Fibroblast of skin of right quadriceps (primary cell): ENCODE measurements at regions not wholly inside any gene's neighbourhood (a gene's known extent, or its start where the extent isn't known, plus 50 kb on each side); places are given as distances from the start of the nearest gene placed in this dataset.
A peak's percentile ranks its signal among the peaks of the same experiment; 100 is the strongest.

ENCODE experiments used
- DNase-seq: peaks from one replicate; pipeline ENCODE4 v3.0.0-alpha.2; 2013

- no peak for DNase-seq
Measured at GRCh38 chr2:116366212-116366611, 1448.3 kb upstream of the DDX18 start.

DNA sequence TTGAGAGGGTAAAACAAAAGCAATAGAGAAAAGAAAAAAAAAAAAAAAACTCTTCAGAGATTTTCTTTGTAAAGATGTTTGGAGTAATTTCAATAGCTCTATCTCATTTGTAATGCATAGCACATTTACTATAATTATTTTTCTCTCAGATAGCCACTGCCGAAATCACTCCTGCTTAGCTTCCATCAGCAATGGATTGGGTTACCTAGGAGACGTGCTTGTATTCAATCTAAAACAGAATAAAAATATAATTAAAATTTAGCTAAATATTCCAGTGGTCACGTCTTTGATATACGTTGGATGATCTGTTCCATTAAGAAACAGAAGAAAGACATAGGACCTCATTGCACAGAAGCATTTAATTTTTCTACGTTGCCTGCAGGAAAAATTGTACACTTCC, 1435.7 kb upstream of the DDX18 start:
- no peak for DNase-seq

- no peak for DNase-seq
Measured at GRCh38 chr2:116411211-116411610, 1403.3 kb upstream of the DDX18 start.

GRCh38 chr2:116413659-116414058, 1400.8 kb upstream of the DDX18 start:
- DNase-seq: no peak

- peak; percentile 11 for DNase-seq
Measured at GRCh38 chr2:116416731-116417377, 1397.6 kb upstream of the DDX18 start.

- DNase-seq: no peak
Measured at GRCh38 chr2:116435648-116436047, 1378.8 kb upstream of the DDX18 start.

DNA sequence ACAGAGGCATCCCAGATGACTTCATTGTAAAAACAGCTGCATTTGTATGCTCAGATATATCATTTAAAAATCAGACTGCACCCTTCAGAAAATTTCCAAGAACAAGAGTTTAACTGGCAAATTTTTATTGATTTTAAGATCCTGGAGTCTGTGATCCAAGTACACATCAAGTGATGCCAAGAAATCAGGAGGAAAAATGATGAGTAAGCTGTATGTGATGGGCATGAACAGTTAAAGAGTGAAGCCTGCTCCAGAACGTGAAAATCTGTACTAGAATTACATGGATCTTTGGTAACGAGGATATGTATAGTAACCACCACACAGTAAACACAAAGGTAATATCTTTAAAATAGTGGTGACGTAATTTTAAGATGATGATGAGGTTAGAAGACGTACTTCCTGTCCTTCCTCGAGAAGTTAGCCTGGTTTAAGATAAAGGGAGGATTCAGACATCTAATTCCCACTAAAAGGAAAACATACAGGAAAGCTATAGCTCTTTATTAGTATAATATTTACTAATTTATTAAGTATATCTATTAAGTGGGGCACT, 1374.3 kb upstream of the DDX18 start:
- no peak for DNase-seq

GRCh38 chr2:116442418-116442817, 1372.1 kb upstream of the DDX18 start:
- no peak for DNase-seq

- no peak for DNase-seq
Measured at GRCh38 chr2:116444256-116444872, 1370.1 kb upstream of the DDX18 start.

DNA sequence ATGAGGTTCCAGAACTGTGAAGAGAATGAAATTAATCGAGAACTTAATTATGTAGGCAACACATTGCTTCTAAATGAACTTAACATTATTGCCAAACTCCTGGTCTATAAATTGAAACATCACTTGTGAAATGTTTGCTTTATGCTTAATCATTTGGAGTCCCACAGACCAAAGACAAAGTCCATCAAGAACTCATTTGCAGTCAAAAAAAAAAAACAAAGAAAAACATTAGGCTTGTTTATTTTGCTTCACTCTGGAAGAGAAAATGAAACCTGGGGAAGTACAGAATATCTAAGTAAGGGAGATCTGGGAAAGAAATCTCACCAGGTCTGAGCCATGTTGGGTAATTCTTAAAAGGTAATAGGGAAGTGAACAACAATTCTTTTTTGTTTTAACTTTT, 1363.5 kb upstream of the DDX18 start:
- DNase-seq: no peak

GRCh38 chr2:116452651-116453050, 1361.8 kb upstream of the DDX18 start:
- DNase-seq: peak; percentile 23

DNA sequence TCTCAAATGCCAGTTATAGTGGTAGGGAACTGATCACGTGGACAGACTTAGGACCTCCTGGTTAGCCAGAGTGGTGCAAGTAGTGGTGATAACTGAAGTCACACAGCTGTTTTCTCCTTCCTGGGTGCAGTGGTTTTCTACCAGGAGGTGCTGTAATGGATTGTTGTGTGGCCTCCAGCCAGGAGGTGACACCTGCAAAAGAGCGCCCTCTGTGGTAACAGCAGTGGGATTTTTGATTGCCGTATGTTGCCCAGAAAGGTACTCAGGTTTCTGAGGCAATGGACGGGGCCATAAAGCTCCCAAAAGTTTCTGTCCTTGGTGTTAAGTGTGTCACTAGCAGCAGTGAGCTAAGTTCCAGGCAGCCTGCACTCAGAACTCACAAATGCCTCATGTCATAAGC, 1358.1 kb upstream of the DDX18 start:
- no peak for DNase-seq

DNA sequence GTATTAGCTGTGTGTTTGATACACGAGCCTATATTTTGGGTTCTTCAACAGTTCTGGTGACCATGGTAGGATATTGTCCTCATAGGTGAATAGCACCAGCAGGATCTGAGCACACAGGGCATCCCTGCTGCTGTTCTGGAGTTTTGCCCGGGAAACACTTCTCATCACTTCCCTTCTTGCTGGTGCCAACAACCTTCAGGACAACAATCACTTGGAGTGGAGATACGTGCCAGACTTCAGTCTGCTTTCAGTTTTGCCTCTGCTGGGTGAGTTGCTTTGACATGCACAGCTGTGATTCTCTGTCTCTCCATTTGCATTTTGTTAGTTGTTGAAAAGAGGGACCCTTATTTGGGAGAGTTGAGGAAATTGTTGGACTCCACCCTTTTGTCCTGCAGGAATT, 1347.2 kb upstream of the DDX18 start:
- no peak for DNase-seq

GRCh38 chr2:116477229-116477628, 1337.3 kb upstream of the DDX18 start:
- no peak for DNase-seq

DNA sequence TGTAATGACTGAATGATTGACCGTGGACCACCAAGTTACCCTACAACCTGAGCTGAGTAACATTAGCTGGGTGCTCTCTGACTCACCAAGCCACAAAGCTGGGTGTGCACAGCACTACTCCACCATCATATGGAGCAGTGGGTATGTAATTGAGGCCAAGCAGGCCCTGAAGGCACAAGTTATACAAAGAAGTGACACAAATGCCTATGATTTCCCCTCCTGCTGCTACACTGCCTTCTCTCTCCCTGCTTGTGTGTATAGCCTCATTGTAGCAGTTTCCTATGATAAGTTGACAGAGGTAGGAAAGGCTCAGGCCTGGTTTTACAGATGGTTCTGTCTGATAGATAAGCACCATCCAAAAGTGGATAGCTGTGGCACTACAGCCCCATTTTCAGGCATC, 1327.2 kb upstream of the DDX18 start:
- no peak for DNase-seq

DNA sequence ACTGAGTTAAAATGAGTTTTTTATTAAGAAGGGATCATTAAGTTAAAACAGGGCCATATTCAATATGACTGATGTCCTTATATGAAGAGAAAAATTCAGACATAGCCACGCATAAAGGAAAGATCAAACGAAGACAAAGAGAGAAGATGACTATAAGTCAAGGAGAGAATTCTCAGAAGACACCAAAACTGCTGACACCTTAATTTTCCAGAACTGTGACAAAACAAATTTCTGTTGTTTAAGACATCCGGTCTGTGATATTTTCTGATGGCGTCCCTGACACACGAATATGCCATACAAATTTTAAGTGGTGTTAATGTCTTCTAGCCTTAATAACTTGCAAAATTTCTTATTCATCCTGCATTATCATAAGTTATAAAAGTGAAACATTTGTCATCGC, 1325.2 kb upstream of the DDX18 start:
- no peak for DNase-seq

DNA sequence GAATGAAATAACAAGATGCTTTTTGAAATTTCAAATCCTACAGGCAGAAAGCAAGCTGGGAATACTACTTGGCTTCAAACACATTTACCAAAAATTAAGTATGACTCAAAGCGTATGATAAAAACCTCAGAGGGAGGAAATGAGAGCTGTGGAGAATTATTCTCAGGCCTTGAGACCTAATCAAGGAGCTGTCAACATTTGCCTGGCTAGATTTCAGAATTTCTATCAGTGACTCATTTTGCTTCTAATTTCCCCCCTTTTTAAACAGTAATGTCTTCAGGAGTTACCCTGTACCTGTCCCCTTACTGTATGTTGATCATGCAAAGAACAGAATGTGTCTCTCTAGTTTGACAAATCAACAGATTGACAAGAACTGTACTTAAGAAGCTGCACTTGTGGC, 1324.5 kb upstream of the DDX18 start:
- no peak for DNase-seq

GRCh38 chr2:116490511-116491145, 1323.9 kb upstream of the DDX18 start:
- peak; percentile 3 for DNase-seq

- DNase-seq: no peak
Measured at GRCh38 chr2:116491292-116491691, 1323.2 kb upstream of the DDX18 start.

GRCh38 chr2:116499389-116499788, 1315.1 kb upstream of the DDX18 start:
- no peak for DNase-seq

- DNase-seq: no peak
Measured at GRCh38 chr2:116510117-116510671, 1304.3 kb upstream of the DDX18 start.

DNA sequence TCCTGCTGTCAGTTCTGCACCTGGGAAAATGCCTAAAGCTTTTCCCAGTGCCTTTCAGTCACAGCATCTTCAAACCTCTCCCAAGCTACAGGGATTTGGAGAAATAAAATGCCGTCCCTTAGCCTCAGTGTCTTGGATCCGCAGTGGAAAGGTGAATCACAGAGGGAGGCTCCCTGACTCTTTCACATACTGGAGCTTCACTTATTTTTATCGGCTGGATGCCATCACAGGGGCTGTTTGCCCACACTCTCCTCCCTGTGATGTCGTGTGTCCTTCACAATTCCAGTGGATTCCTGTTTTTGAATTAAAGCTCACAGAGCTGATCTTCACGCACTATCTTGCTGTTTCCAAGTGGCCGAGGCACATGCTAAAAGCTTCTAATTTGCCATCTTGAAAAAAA, 1303.1 kb upstream of the DDX18 start:
- DNase-seq: no peak

DNA sequence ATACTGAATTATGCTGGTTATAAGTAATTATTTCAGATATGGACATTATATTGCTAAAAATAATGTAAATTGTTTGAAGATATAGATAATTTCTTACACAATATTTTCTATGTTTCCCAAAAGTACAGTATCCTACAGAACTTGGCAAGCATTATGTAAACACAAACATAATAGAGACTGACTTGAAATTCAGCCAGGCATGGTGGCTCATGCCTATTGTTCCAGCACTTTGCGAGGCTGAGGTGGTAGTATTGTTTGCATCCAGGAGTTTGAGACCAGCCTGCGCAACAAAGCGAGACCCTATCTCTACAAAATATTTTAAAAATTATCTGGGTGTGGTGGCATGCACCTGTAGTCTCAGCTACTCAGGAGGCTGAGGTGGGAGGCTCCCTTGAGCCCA, 1300.5 kb upstream of the DDX18 start:
- DNase-seq: no peak

DNA sequence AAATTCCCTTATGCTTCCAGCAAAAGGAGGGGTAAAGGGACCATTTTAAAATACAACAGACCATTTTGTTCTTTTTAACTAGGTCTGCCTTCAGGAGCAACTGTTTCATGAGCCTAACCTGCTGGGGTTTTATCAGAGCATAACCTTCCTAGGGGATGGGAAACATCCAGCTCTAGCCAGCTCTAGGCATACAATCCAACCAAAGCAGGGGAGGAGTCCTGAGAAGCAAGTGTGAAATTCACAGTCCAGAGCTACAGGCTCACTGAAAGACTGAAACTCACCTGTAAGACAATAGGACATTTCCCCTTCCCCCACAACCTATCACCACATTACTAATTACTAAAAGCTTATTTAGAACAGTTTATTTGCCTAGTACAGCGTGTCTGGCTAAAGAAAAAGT, 1296.6 kb upstream of the DDX18 start:
- no peak for DNase-seq
